IMR-90 (cell line): ENCODE measurements at regions not wholly inside any gene's neighbourhood (a gene's known extent, or its start where the extent isn't known, plus 50 kb on each side); places are given as distances from the start of the nearest gene placed in this dataset.
A peak's percentile ranks its signal among the peaks of the same experiment; 100 is the strongest.

Source experiments
- ATAC-seq: fragments of 200-7000 bp; cut with Tn5 transposase; 2 replicates; pipeline ENCODE4 v1.9.1; 2020; ENCODE audit warnings: low read depth, mild to moderate bottlenecking, moderate library complexity
- BruUV-seq: library from RNA; stranded (reverse); fragments of 400-500 nt; replicated peaks from 2 replicates; lab custom pipeline; 2021; lab: Mats Ljungman, UMichigan
- CTCF ChIA-PET: fragments of 300-600 bp; formaldehyde crosslinking; extraction: SDS; loops from one replicate; lab custom pipeline; 2021; ENCODE audit warnings: antibody characterized with exemption; lab: Yijun Ruan, JAX
- POLR2A ChIA-PET: fragments of 300-600 bp; sonication (Branson Sonifier 250); formaldehyde crosslinking; loops from one replicate; lab custom pipeline; 2022; ENCODE audit warnings: antibody characterized with exemption; ENCODE audit not compliant: unreplicated experiment; lab: Charles Lee
- DNase-seq: peaks from one replicate; pipeline ENCODE4 v3.0.0; 2013
- H2AFZ ChIP-seq: replicated peaks from 2 replicates; pipeline ENCODE3; 2013; ENCODE audit warnings: low read length, mild to moderate bottlenecking; ENCODE audit not compliant: poor library complexity
- H2AK5ac ChIP-seq: 2 replicates; pipeline ENCODE4 v1.6.1; 2013; ENCODE audit warnings: low read depth, low read length, inconsistent platforms
- H2AK9ac ChIP-seq: replicated peaks from 2 replicates; pipeline ENCODE3; 2013; ENCODE audit warnings: mild to moderate bottlenecking, low read depth, low read length, moderate library complexity; ENCODE audit not compliant: poor library complexity
- H2BK120ac ChIP-seq: 2 replicates; pipeline ENCODE4 v1.6.1; 2013; ENCODE audit warnings: low read depth, low read length, inconsistent platforms
- H2BK15ac ChIP-seq: 3 replicates; pipeline ENCODE4 v1.6.1; 2013; ENCODE audit warnings: low read depth, low read length, inconsistent platforms
- H2BK20ac ChIP-seq: 2 replicates; pipeline ENCODE4 v1.6.1; 2013; ENCODE audit warnings: low read depth, mild to moderate bottlenecking, inconsistent platforms, low read length, moderate library complexity
- H2BK5ac ChIP-seq: 2 replicates; pipeline ENCODE4 v1.6.1; 2013; ENCODE audit warnings: mild to moderate bottlenecking, low read depth, low read length, inconsistent platforms; ENCODE audit not compliant: poor library complexity, severe bottlenecking
- H3K14ac ChIP-seq: replicated peaks from 2 replicates; pipeline ENCODE4 v1.6.1; 2013; ENCODE audit warnings: low read depth, low read length, inconsistent platforms
- H3K18ac ChIP-seq: 2 replicates; pipeline ENCODE4 v1.6.1; 2013; ENCODE audit warnings: low read depth, low read length, control low read depth
- H3K23ac ChIP-seq: 2 replicates; pipeline ENCODE4 v1.6.1; 2013; ENCODE audit warnings: low read depth, low read length, inconsistent platforms
- H3K27ac ChIP-seq: 2 replicates; pipeline ENCODE4 v1.5.1; 2013; ENCODE audit warnings: mild to moderate bottlenecking, control low read depth, low read length; ENCODE audit not compliant: insufficient read depth
- H3K27me3 ChIP-seq: 2 replicates; pipeline ENCODE4 v1.6.1; 2013; ENCODE audit warnings: low read length; ENCODE audit not compliant: control insufficient read depth, insufficient read depth
- H3K36me3 ChIP-seq: 2 replicates; pipeline ENCODE4 v1.6.1; 2013; ENCODE audit warnings: low read length, mixed read lengths; ENCODE audit not compliant: control insufficient read depth, insufficient read depth
- H3K4ac ChIP-seq: 2 replicates; pipeline ENCODE4 v1.6.1; 2013; ENCODE audit warnings: low read depth, low read length, inconsistent platforms
- H3K4me1 ChIP-seq: 2 replicates; pipeline ENCODE4 v1.6.1; 2013; ENCODE audit warnings: low read length, mixed read lengths; ENCODE audit not compliant: control insufficient read depth, insufficient read depth
- H3K4me2 ChIP-seq: 2 replicates; pipeline ENCODE4 v1.6.1; 2013; ENCODE audit warnings: low read depth, mild to moderate bottlenecking, control low read depth, low read length, moderate library complexity
- H3K4me3 ChIP-seq: 2 replicates; pipeline ENCODE4 v1.5.1; 2013; ENCODE audit warnings: low read depth, mild to moderate bottlenecking, control low read depth, low read length, moderate library complexity; ENCODE audit not compliant: insufficient read depth
- H3K56ac ChIP-seq: 2 replicates; pipeline ENCODE4 v1.6.1; 2013; ENCODE audit warnings: low read length, inconsistent platforms; ENCODE audit not compliant: insufficient read depth; ENCODE audit errors: extremely low read depth
- H3K79me1 ChIP-seq, 2 experiments: 2 replicates each; pipeline ENCODE4 v1.6.1; 2013; ENCODE audit warnings: low read length in 2 of 2, inconsistent platforms in 1 of 2, low read depth in 1 of 2
- H3K9ac ChIP-seq: 2 replicates; pipeline ENCODE4 v1.6.1; 2013; ENCODE audit warnings: low read depth, low read length, control low read depth
- H3K9me1 ChIP-seq: 2 replicates; pipeline ENCODE4 v1.6.1; 2013; ENCODE audit warnings: low read length, inconsistent platforms; ENCODE audit not compliant: insufficient read depth
- H3K9me3 ChIP-seq: 2 replicates; pipeline ENCODE4 v1.6.1; 2013; ENCODE audit warnings: low read length; ENCODE audit not compliant: control insufficient read depth, insufficient read depth
- H4K20me1 ChIP-seq: 2 replicates; pipeline ENCODE4 v1.6.1; 2013; ENCODE audit warnings: low read length, inconsistent platforms; ENCODE audit not compliant: insufficient read depth
- H4K5ac ChIP-seq: 2 replicates; pipeline ENCODE4 v1.6.1; 2013; ENCODE audit warnings: mild to moderate bottlenecking, low read depth, low read length, control low read depth
- H4K8ac ChIP-seq, 2 experiments: 2 replicates each; pipeline ENCODE4 v1.6.1; 2013; ENCODE audit warnings: low read depth in 2 of 2, low read length in 2 of 2, control low read depth in 1 of 2, inconsistent platforms in 1 of 2
- H4K91ac ChIP-seq: 2 replicates; pipeline ENCODE4 v1.6.1; 2013; ENCODE audit warnings: low read depth, low read length, inconsistent platforms; ENCODE audit not compliant: insufficient read depth
- MAFK ChIP-seq: IDR thresholded peaks from 2 replicates; pipeline ENCODE4 v1.6.1; 2012; ENCODE audit warnings: low read depth, low read length, improper control_type of control experiment
- NFE2L2 ChIP-seq: fragments of 150-350 bp; IDR thresholded peaks from 2 replicates; pipeline ENCODE4 v1.6.1; 2016; ENCODE audit warnings: low read depth, mild to moderate bottlenecking, low read length
- dilution Hi-C: fragments of 300-500 bp; cut with HindIII; formaldehyde crosslinking; loops from one replicate; pipeline ENCODE4 v1.14.3; 2018; ENCODE audit warnings: low sequenced_read_pairs; ENCODE audit not compliant: unreplicated experiment
- in situ Hi-C: fragments of 300-500 bp; cut with MboI; formaldehyde crosslinking; loops from 3 replicates; pipeline ENCODE4 v1.14.3; 2019; ENCODE audit warnings: low sequenced_read_pairs, inconsistent platforms, mixed read lengths
- intact Hi-C: fragments of 100-400 bp; cut with micrococcal nuclease; formaldehyde crosslinking; loops from 2 replicates; pipeline ENCODE4 v1.10.0; 2022

- Histone ChIP-seq H3K79me1 (no peaks in the 10 kb centered on the region), H2AK5ac (no peak overlapping the region), H2AFZ (no peak overlapping the region), H4K91ac (no peak overlapping the region), H3K9ac (no peak overlapping the region), H3K36me3 (no peaks in the 10 kb centered on the region), H3K14ac (no peak overlapping the region), H3K9me3 (no peaks in the 10 kb centered on the region), H3K4me3 (no peak overlapping the region), H2BK20ac (no peak overlapping the region), H3K4ac (no peak overlapping the region), H3K9me1 (no peaks in the 10 kb centered on the region), H2AK9ac (no peak overlapping the region), H3K27ac (no peak overlapping the region), H3K4me2 (no peak overlapping the region), H2BK15ac (no peak overlapping the region), H3K18ac (no peak overlapping the region), H3K27me3 (no peaks in the 10 kb centered on the region), H2BK120ac (no peak overlapping the region), H4K8ac (no peak overlapping the region), H3K56ac (no peak overlapping the region), H3K4me1 (no peaks in the 10 kb centered on the region), H4K20me1 (no peaks in the 10 kb centered on the region), H3K23ac (no peak overlapping the region), H4K5ac (no peak overlapping the region), H2BK5ac (no peak overlapping the region)
- dilution Hi-C loops (no loop called here), in situ Hi-C loops (no loop called here), intact Hi-C loops (no loop called here)
- ChIA-PET POLR2A (no interaction called here), CTCF (interaction anchor here (0.6 kb wide), 1 partner anchor 15 kb away, joined by 4 read pairs; no protein-coding TSS in a partner anchor)
- DNase-seq (no peak), ATAC-seq (no peak)
- no peak for TF ChIP-seq NFE2L2
- peak; percentile 89 for TF ChIP-seq MAFK
- BruUV-seq, result no TSS peak
Observed at GRCh38 chr1:192958350-192958749, 100.8 kb downstream of the UCHL5 start.
